ENCODE measurements at regions not wholly inside any gene's neighbourhood (a gene's known extent, or its start where the extent isn't known, plus 50 kb on each side); places are given as distances from the start of the nearest gene placed in this dataset.

- H3K36me3 ChIP-seq (ENCODE audit: control insufficient read depth in 1 of 2, insufficient read depth in 2 of 2, low read length in 2 of 2) = no peaks in the 10 kb centered on the region
- no peak overlapping the region for H3K27ac ChIP-seq (ENCODE audit: low read depth, low read length)
- no peak overlapping the region for H3K4me3 ChIP-seq (ENCODE audit: low read depth in 1 of 2, low read length in 2 of 2)
- peaks cover 0 to 1% of the 10 kb centered on the region in 2 donors for H3K4me1 ChIP-seq (ENCODE audit: control insufficient read depth in 1 of 2, insufficient read depth in 2 of 2, low read length in 2 of 2)
- no peaks in the 10 kb centered on the region for H3K9me3 ChIP-seq (ENCODE audit: control insufficient read depth in 1 of 2, low read length in 2 of 2)
- peaks cover 13 to 17% of the 10 kb centered on the region in 2 donors for H3K27me3 ChIP-seq (ENCODE audit: control insufficient read depth in 1 of 2, insufficient read depth in 2 of 2, low read length in 2 of 2)
- H3K9ac ChIP-seq (ENCODE audit: low read depth in 1 of 2, low read length in 2 of 2) = no peak overlapping the region
Observed at GRCh38 chr2:177031438-177032180, 181.0 kb upstream of the HNRNPA3 start.

- Histone ChIP-seq H3K9ac (ENCODE audit: low read depth in 1 of 2, low read length in 2 of 2) (no peak overlapping the region), H3K27me3 (ENCODE audit: control insufficient read depth in 1 of 2, insufficient read depth in 2 of 2, low read length in 2 of 2) (peaks cover 13 to 38% of the 10 kb centered on the region in 2 donors)
Observed at GRCh38 chr2:177036747-177037146, 175.8 kb upstream of the HNRNPA3 start.

GRCh38 chr2:177037569-177037968, 175.0 kb upstream of the HNRNPA3 start:
- Histone ChIP-seq H3K9me3 (ENCODE audit: control insufficient read depth in 1 of 2, low read length in 2 of 2) (no peaks in the 10 kb centered on the region), H3K27ac (ENCODE audit: low read depth, low read length) (no peak overlapping the region), H3K36me3 (ENCODE audit: control insufficient read depth in 1 of 2, insufficient read depth in 2 of 2, low read length in 2 of 2) (no peaks in the 10 kb centered on the region), H3K9ac (ENCODE audit: low read depth in 1 of 2, low read length in 2 of 2) (no peak overlapping the region), H3K4me1 (ENCODE audit: control insufficient read depth in 1 of 2, insufficient read depth in 2 of 2, low read length in 2 of 2) (peaks cover 0 to 18% of the 10 kb centered on the region in 2 donors), H3K4me3 (ENCODE audit: low read depth in 1 of 2, low read length in 2 of 2) (no peak overlapping the region), H3K27me3 (ENCODE audit: control insufficient read depth in 1 of 2, insufficient read depth in 2 of 2, low read length in 2 of 2) (peaks cover 15 to 38% of the 10 kb centered on the region in 2 donors)

More at GRCh38 chr2:177036747-177037146, 175.8 kb upstream of the HNRNPA3 start:
- Histone ChIP-seq H3K27ac (ENCODE audit: low read depth, low read length) (no peak overlapping the region), H3K36me3 (ENCODE audit: control insufficient read depth in 1 of 2, insufficient read depth in 2 of 2, low read length in 2 of 2) (no peaks in the 10 kb centered on the region), H3K4me3 (ENCODE audit: low read depth in 1 of 2, low read length in 2 of 2) (no peak overlapping the region), H3K4me1 (ENCODE audit: control insufficient read depth in 1 of 2, insufficient read depth in 2 of 2, low read length in 2 of 2) (peaks cover 0 to 18% of the 10 kb centered on the region in 2 donors), H3K9me3 (ENCODE audit: control insufficient read depth in 1 of 2, low read length in 2 of 2) (no peaks in the 10 kb centered on the region)

- Histone ChIP-seq H3K27me3 (ENCODE audit: control insufficient read depth in 1 of 2, insufficient read depth in 2 of 2, low read length in 2 of 2) (peaks cover 10 to 34% of the 10 kb centered on the region in 2 donors), H3K36me3 (ENCODE audit: control insufficient read depth in 1 of 2, insufficient read depth in 2 of 2, low read length in 2 of 2) (no peaks in the 10 kb centered on the region), H3K4me3 (ENCODE audit: low read depth in 1 of 2, low read length in 2 of 2) (no peak overlapping the region), H3K27ac (ENCODE audit: low read depth, low read length) (no peak overlapping the region), H3K4me1 (ENCODE audit: control insufficient read depth in 1 of 2, insufficient read depth in 2 of 2, low read length in 2 of 2) (peaks cover 0 to 18% of the 10 kb centered on the region in 2 donors), H3K9me3 (ENCODE audit: control insufficient read depth in 1 of 2, low read length in 2 of 2) (no peaks in the 10 kb centered on the region), H3K9ac (ENCODE audit: low read depth in 1 of 2, low read length in 2 of 2) (no peak overlapping the region)
Observed at GRCh38 chr2:177038787-177039484, 173.7 kb upstream of the HNRNPA3 start.

GRCh38 chr2:177042311-177042710, 170.3 kb upstream of the HNRNPA3 start:
- Histone ChIP-seq H3K4me3 (ENCODE audit: low read depth in 1 of 2, low read length in 2 of 2) (no peak overlapping the region), H3K9me3 (ENCODE audit: control insufficient read depth in 1 of 2, low read length in 2 of 2) (no peaks in the 10 kb centered on the region), H3K27ac (ENCODE audit: low read depth, low read length) (no peak overlapping the region), H3K9ac (ENCODE audit: low read depth in 1 of 2, low read length in 2 of 2) (no peak overlapping the region), H3K36me3 (ENCODE audit: control insufficient read depth in 1 of 2, insufficient read depth in 2 of 2, low read length in 2 of 2) (no peaks in the 10 kb centered on the region), H3K4me1 (ENCODE audit: control insufficient read depth in 1 of 2, insufficient read depth in 2 of 2, low read length in 2 of 2) (peaks cover 0 to 11% of the 10 kb centered on the region in 2 donors), H3K27me3 (ENCODE audit: control insufficient read depth in 1 of 2, insufficient read depth in 2 of 2, low read length in 2 of 2) (peaks cover 5 to 25% of the 10 kb centered on the region in 2 donors)

GRCh38 chr2:177044671-177045070, 167.9 kb upstream of the HNRNPA3 start:
- no peak overlapping the region for H3K4me3 ChIP-seq (ENCODE audit: low read depth in 1 of 2, low read length in 2 of 2)
- peaks cover 5 to 19% of the 10 kb centered on the region in 2 donors for H3K27me3 ChIP-seq (ENCODE audit: control insufficient read depth in 1 of 2, insufficient read depth in 2 of 2, low read length in 2 of 2)
- H3K27ac ChIP-seq (ENCODE audit: low read depth, low read length) = no peak overlapping the region
- H3K9ac ChIP-seq (ENCODE audit: low read depth in 1 of 2, low read length in 2 of 2) = no peak overlapping the region
- H3K36me3 ChIP-seq (ENCODE audit: control insufficient read depth in 1 of 2, insufficient read depth in 2 of 2, low read length in 2 of 2) = no peaks in the 10 kb centered on the region
- no peaks in the 10 kb centered on the region for H3K4me1 ChIP-seq (ENCODE audit: control insufficient read depth in 1 of 2, insufficient read depth in 2 of 2, low read length in 2 of 2)
- no peaks in the 10 kb centered on the region for H3K9me3 ChIP-seq (ENCODE audit: control insufficient read depth in 1 of 2, low read length in 2 of 2)

GRCh38 chr2:177048981-177049380, 163.6 kb upstream of the HNRNPA3 start:
- H3K4me3 ChIP-seq (ENCODE audit: low read depth in 1 of 2, low read length in 2 of 2) = no peak overlapping the region
- no peaks in the 10 kb centered on the region for H3K9me3 ChIP-seq (ENCODE audit: control insufficient read depth in 1 of 2, low read length in 2 of 2)
- H3K36me3 ChIP-seq (ENCODE audit: control insufficient read depth in 1 of 2, insufficient read depth in 2 of 2, low read length in 2 of 2) = no peaks in the 10 kb centered on the region
- H3K9ac ChIP-seq (ENCODE audit: low read depth in 1 of 2, low read length in 2 of 2) = no peak overlapping the region
- H3K4me1 ChIP-seq (ENCODE audit: control insufficient read depth in 1 of 2, insufficient read depth in 2 of 2, low read length in 2 of 2) = no peaks in the 10 kb centered on the region
- H3K27ac ChIP-seq (ENCODE audit: low read depth, low read length) = no peak overlapping the region
- H3K27me3 ChIP-seq (ENCODE audit: control insufficient read depth in 1 of 2, insufficient read depth in 2 of 2, low read length in 2 of 2) = peaks cover 0 to 11% of the 10 kb centered on the region in 2 donors

- H3K4me3 ChIP-seq (ENCODE audit: low read depth in 1 of 2, low read length in 2 of 2) = no peak overlapping the region
- no peaks in the 10 kb centered on the region for H3K4me1 ChIP-seq (ENCODE audit: control insufficient read depth in 1 of 2, insufficient read depth in 2 of 2, low read length in 2 of 2)
- H3K9me3 ChIP-seq (ENCODE audit: control insufficient read depth in 1 of 2, low read length in 2 of 2) = no peaks in the 10 kb centered on the region
- no peaks in the 10 kb centered on the region for H3K36me3 ChIP-seq (ENCODE audit: control insufficient read depth in 1 of 2, insufficient read depth in 2 of 2, low read length in 2 of 2)
- H3K27ac ChIP-seq (ENCODE audit: low read depth, low read length) = no peak overlapping the region
- H3K9ac ChIP-seq (ENCODE audit: low read depth in 1 of 2, low read length in 2 of 2) = no peak overlapping the region
- peaks cover 0 to 5% of the 10 kb centered on the region in 2 donors for H3K27me3 ChIP-seq (ENCODE audit: control insufficient read depth in 1 of 2, insufficient read depth in 2 of 2, low read length in 2 of 2)
Observed at GRCh38 chr2:177051278-177051677, 161.3 kb upstream of the HNRNPA3 start.

GRCh38 chr2:177052471-177052870, 160.1 kb upstream of the HNRNPA3 start:
- Histone ChIP-seq H3K27ac (ENCODE audit: low read depth, low read length) (no peak overlapping the region), H3K9ac (ENCODE audit: low read depth in 1 of 2, low read length in 2 of 2) (no peak overlapping the region), H3K36me3 (ENCODE audit: control insufficient read depth in 1 of 2, insufficient read depth in 2 of 2, low read length in 2 of 2) (no peaks in the 10 kb centered on the region), H3K4me1 (ENCODE audit: control insufficient read depth in 1 of 2, insufficient read depth in 2 of 2, low read length in 2 of 2) (no peaks in the 10 kb centered on the region), H3K27me3 (ENCODE audit: control insufficient read depth in 1 of 2, insufficient read depth in 2 of 2, low read length in 2 of 2) (peaks cover 0 to 5% of the 10 kb centered on the region in 2 donors), H3K9me3 (ENCODE audit: control insufficient read depth in 1 of 2, low read length in 2 of 2) (no peaks in the 10 kb centered on the region), H3K4me3 (ENCODE audit: low read depth in 1 of 2, low read length in 2 of 2) (no peak overlapping the region)

GRCh38 chr2:177053038-177053437, 159.6 kb upstream of the HNRNPA3 start:
- Histone ChIP-seq H3K9ac (ENCODE audit: low read depth in 1 of 2, low read length in 2 of 2) (no peak overlapping the region), H3K4me3 (ENCODE audit: low read depth in 1 of 2, low read length in 2 of 2) (no peak overlapping the region), H3K36me3 (ENCODE audit: control insufficient read depth in 1 of 2, insufficient read depth in 2 of 2, low read length in 2 of 2) (no peaks in the 10 kb centered on the region), H3K9me3 (ENCODE audit: control insufficient read depth in 1 of 2, low read length in 2 of 2) (no peaks in the 10 kb centered on the region), H3K4me1 (ENCODE audit: control insufficient read depth in 1 of 2, insufficient read depth in 2 of 2, low read length in 2 of 2) (no peaks in the 10 kb centered on the region), H3K27me3 (ENCODE audit: control insufficient read depth in 1 of 2, insufficient read depth in 2 of 2, low read length in 2 of 2) (peaks cover 0 to 5% of the 10 kb centered on the region in 2 donors), H3K27ac (ENCODE audit: low read depth, low read length) (no peak overlapping the region)

Measured in duodenal mucosa (tissue), 2 donors.